ENCODE measurements at regions not wholly inside any gene's neighbourhood (a gene's known extent, or its start where the extent isn't known, plus 50 kb on each side); places are given as distances from the start of the nearest gene placed in this dataset.

DNA sequence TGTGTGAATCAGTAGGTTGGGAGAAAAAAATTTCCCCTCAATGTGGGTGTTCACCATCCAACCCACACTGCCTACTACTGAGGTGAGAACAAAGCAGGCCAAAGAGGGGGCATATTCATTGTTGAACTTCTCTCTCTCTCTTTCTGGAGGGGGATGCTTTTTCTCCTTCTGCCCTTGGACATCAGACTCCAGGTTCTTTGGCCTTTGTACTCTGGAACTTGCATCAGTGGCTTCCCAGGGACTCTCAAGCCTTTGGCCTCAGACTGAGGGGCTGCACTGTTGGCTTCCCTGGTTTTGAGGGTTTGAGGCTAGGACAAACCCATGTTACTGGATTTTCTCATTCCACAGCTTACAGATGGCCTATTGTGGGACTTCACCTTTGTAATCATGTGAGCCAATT is 417.2 kb downstream of the ELAVL2 start:
- Histone ChIP-seq H3K27me3 (ENCODE audit: control insufficient read depth in 1 of 2, insufficient read depth in 2 of 2, low read length in 2 of 2) (no peaks in the 10 kb centered on the region), H3K4me3 (ENCODE audit: low read depth in 1 of 2, low read length in 2 of 2) (no peak overlapping the region), H3K9me3 (ENCODE audit: control insufficient read depth in 1 of 2, low read length in 2 of 2) (peaks cover 0 to 6% of the 10 kb centered on the region in 2 donors), H3K4me1 (ENCODE audit: control insufficient read depth in 1 of 2, insufficient read depth in 2 of 2, low read length in 2 of 2) (no peaks in the 10 kb centered on the region), H3K9ac (ENCODE audit: low read depth in 1 of 2, low read length in 2 of 2) (no peak overlapping the region), H3K27ac (ENCODE audit: low read depth, low read length) (no peak overlapping the region), H3K36me3 (ENCODE audit: control insufficient read depth in 1 of 2, insufficient read depth in 2 of 2, low read length in 2 of 2) (no peaks in the 10 kb centered on the region)

DNA sequence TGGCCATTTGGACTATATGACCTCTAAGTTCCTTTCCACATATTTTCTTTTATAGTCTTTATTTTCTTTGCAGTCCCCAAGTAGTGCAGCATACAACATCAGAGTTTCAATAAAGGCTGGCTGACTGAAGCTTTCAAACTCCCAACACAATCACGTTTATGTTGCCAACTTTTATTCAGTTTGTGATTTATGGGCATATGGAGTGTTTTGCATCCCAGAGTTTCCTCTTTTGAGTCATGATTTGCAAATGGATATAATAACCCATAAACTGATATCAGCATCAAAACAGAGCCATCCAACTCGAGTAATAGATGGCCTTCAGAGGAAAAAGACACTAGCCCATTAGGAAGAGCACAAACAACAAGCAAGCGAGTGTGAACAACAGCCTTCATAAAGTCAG is 414.0 kb downstream of the ELAVL2 start:
- no peak overlapping the region for H3K4me3 ChIP-seq (ENCODE audit: low read depth in 1 of 2, low read length in 2 of 2)
- H3K36me3 ChIP-seq (ENCODE audit: control insufficient read depth in 1 of 2, insufficient read depth in 2 of 2, low read length in 2 of 2), result no peaks in the 10 kb centered on the region
- no peaks in the 10 kb centered on the region for H3K27me3 ChIP-seq (ENCODE audit: control insufficient read depth in 1 of 2, insufficient read depth in 2 of 2, low read length in 2 of 2)
- H3K9ac ChIP-seq (ENCODE audit: low read depth in 1 of 2, low read length in 2 of 2), result no peak overlapping the region
- H3K27ac ChIP-seq (ENCODE audit: low read depth, low read length), result no peak overlapping the region
- no peaks in the 10 kb centered on the region for H3K4me1 ChIP-seq (ENCODE audit: control insufficient read depth in 1 of 2, insufficient read depth in 2 of 2, low read length in 2 of 2)
- peaks cover 0 to 6% of the 10 kb centered on the region in 2 donors for H3K9me3 ChIP-seq (ENCODE audit: control insufficient read depth in 1 of 2, low read length in 2 of 2)

- Histone ChIP-seq H3K4me1 (ENCODE audit: control insufficient read depth in 1 of 2, insufficient read depth in 2 of 2, low read length in 2 of 2) (no peaks in the 10 kb centered on the region), H3K9me3 (ENCODE audit: control insufficient read depth in 1 of 2, low read length in 2 of 2) (peaks cover 0 to 6% of the 10 kb centered on the region in 2 donors), H3K4me3 (ENCODE audit: low read depth in 1 of 2, low read length in 2 of 2) (no peak overlapping the region), H3K27ac (ENCODE audit: low read depth, low read length) (no peak overlapping the region), H3K27me3 (ENCODE audit: control insufficient read depth in 1 of 2, insufficient read depth in 2 of 2, low read length in 2 of 2) (no peaks in the 10 kb centered on the region), H3K36me3 (ENCODE audit: control insufficient read depth in 1 of 2, insufficient read depth in 2 of 2, low read length in 2 of 2) (no peaks in the 10 kb centered on the region), H3K9ac (ENCODE audit: low read depth in 1 of 2, low read length in 2 of 2) (no peak overlapping the region)
Observed at GRCh38 chr9:23412458-23412857, 413.6 kb downstream of the ELAVL2 start.

DNA sequence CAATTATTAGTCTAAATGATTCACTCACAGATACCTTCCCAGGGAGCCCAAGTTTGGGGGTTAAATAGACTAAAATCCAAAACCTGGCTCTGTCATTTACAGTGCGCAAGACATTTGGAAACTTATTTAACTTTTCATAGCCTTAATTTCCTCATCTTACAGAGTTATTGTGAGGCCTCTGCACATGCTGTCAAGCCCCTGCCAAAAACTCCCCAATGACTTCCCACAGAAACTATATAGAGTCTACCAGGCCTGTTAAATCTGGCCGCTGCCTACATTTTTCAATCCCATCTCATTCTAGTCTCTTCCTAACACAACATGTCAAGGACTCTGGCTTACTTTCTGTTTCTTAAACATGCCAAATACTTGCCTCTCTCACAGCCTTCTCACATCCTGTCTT is 412.5 kb downstream of the ELAVL2 start:
- H3K9ac ChIP-seq (ENCODE audit: low read depth in 1 of 2, low read length in 2 of 2), result no peak overlapping the region
- H3K9me3 ChIP-seq (ENCODE audit: control insufficient read depth in 1 of 2, low read length in 2 of 2), result peaks cover 0 to 6% of the 10 kb centered on the region in 2 donors
- H3K4me3 ChIP-seq (ENCODE audit: low read depth in 1 of 2, low read length in 2 of 2), result no peak overlapping the region

DNA sequence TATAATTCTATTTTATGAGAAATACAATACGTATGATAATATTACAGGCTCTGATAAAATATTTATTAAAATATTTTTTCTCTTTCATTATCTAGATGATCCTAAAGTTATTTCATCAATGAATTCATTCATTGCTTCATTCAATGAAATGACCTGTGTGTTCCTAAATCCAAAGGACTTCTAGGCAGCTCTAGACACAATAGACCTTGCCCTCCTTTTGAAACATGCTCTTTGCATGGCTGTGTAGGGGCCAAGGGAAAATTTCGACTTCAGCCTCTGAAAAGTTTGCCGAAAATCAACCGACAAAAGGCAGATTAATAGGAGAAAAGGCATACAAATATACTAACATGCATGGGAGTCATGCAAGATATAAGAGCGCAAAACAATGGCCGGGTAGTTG is 402.0 kb downstream of the ELAVL2 start:
- H3K4me1 ChIP-seq (ENCODE audit: control insufficient read depth in 1 of 2, insufficient read depth in 2 of 2, low read length in 2 of 2), result no peaks in the 10 kb centered on the region
- no peaks in the 10 kb centered on the region for H3K27me3 ChIP-seq (ENCODE audit: control insufficient read depth in 1 of 2, insufficient read depth in 2 of 2, low read length in 2 of 2)
- no peak overlapping the region for H3K4me3 ChIP-seq (ENCODE audit: low read depth in 1 of 2, low read length in 2 of 2)
- H3K9me3 ChIP-seq (ENCODE audit: control insufficient read depth in 1 of 2, low read length in 2 of 2), result peaks cover 0 to 3% of the 10 kb centered on the region in 2 donors
- no peaks in the 10 kb centered on the region for H3K36me3 ChIP-seq (ENCODE audit: control insufficient read depth in 1 of 2, insufficient read depth in 2 of 2, low read length in 2 of 2)
- H3K27ac ChIP-seq (ENCODE audit: low read depth, low read length), result no peak overlapping the region
- no peak overlapping the region for H3K9ac ChIP-seq (ENCODE audit: low read depth in 1 of 2, low read length in 2 of 2)

More for the DNA sequence above, 412.5 kb downstream of the ELAVL2 start:
- Histone ChIP-seq H3K36me3 (ENCODE audit: control insufficient read depth in 1 of 2, insufficient read depth in 2 of 2, low read length in 2 of 2) (no peaks in the 10 kb centered on the region), H3K4me1 (ENCODE audit: control insufficient read depth in 1 of 2, insufficient read depth in 2 of 2, low read length in 2 of 2) (no peaks in the 10 kb centered on the region), H3K27me3 (ENCODE audit: control insufficient read depth in 1 of 2, insufficient read depth in 2 of 2, low read length in 2 of 2) (no peaks in the 10 kb centered on the region), H3K27ac (ENCODE audit: low read depth, low read length) (no peak overlapping the region)

DNA sequence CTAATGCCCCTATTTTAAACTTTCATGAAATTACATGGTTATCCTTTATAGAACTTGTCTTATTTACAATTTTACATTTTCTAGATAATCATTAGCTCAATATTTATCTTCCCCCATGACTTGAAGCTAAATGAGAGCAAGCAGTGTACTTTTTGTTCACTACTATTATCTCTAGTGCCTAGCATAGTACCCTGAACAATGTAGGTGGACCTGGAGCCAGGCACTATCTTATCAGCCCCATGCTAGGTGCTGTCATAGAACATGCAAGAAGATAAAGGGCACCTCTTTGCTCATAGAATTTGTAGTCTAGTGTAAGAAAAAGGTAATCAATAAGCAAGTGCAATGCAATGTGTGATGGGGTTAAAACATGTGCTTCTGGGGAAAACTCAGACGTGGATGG is 399.9 kb downstream of the ELAVL2 start:
- H3K9me3 ChIP-seq (ENCODE audit: control insufficient read depth in 1 of 2, low read length in 2 of 2), result peaks cover 0 to 3% of the 10 kb centered on the region in 2 donors
- no peak overlapping the region for H3K9ac ChIP-seq (ENCODE audit: low read depth in 1 of 2, low read length in 2 of 2)
- no peaks in the 10 kb centered on the region for H3K36me3 ChIP-seq (ENCODE audit: control insufficient read depth in 1 of 2, insufficient read depth in 2 of 2, low read length in 2 of 2)
- H3K27me3 ChIP-seq (ENCODE audit: control insufficient read depth in 1 of 2, insufficient read depth in 2 of 2, low read length in 2 of 2), result no peaks in the 10 kb centered on the region
- H3K4me3 ChIP-seq (ENCODE audit: low read depth in 1 of 2, low read length in 2 of 2), result no peak overlapping the region
- H3K4me1 ChIP-seq (ENCODE audit: control insufficient read depth in 1 of 2, insufficient read depth in 2 of 2, low read length in 2 of 2), result no peaks in the 10 kb centered on the region
- H3K27ac ChIP-seq (ENCODE audit: low read depth, low read length), result no peak overlapping the region

GRCh38 chr9:23431459-23431858 is 394.6 kb downstream of the ELAVL2 start:
- Histone ChIP-seq H3K27me3 (ENCODE audit: control insufficient read depth in 1 of 2, insufficient read depth in 2 of 2, low read length in 2 of 2) (no peaks in the 10 kb centered on the region), H3K9ac (ENCODE audit: low read depth in 1 of 2, low read length in 2 of 2) (no peak overlapping the region), H3K4me1 (ENCODE audit: control insufficient read depth in 1 of 2, insufficient read depth in 2 of 2, low read length in 2 of 2) (peaks cover 0 to 4% of the 10 kb centered on the region in 2 donors), H3K36me3 (ENCODE audit: control insufficient read depth in 1 of 2, insufficient read depth in 2 of 2, low read length in 2 of 2) (no peaks in the 10 kb centered on the region), H3K4me3 (ENCODE audit: low read depth in 1 of 2, low read length in 2 of 2) (no peak overlapping the region), H3K9me3 (ENCODE audit: control insufficient read depth in 1 of 2, low read length in 2 of 2) (peaks cover 0 to 5% of the 10 kb centered on the region in 2 donors), H3K27ac (ENCODE audit: low read depth, low read length) (no peak overlapping the region)

DNA sequence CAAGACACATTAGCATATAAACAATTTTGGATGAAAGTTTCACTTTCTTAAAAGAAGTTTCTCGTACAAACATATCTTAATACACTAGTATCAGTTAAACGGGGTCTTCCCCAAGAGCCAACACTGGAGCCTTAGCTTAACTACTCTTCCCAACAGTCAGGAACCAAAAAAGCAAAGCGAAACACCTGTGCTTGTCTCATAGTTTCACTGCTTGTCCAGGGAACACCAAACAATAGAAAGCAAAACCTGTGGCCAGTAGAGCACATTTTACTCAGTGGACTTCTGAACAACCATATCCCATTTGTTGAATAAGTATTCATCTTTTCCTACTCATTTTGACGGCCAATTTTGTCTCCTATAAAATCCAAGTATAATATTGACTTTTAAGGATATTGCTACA is 391.4 kb downstream of the ELAVL2 start:
- Histone ChIP-seq H3K4me3 (ENCODE audit: low read depth in 1 of 2, low read length in 2 of 2) (peak overlapping the region in 1 of 2 donors; percentile 53), H3K36me3 (ENCODE audit: control insufficient read depth in 1 of 2, insufficient read depth in 2 of 2, low read length in 2 of 2) (no peaks in the 10 kb centered on the region), H3K27me3 (ENCODE audit: control insufficient read depth in 1 of 2, insufficient read depth in 2 of 2, low read length in 2 of 2) (no peaks in the 10 kb centered on the region), H3K4me1 (ENCODE audit: control insufficient read depth in 1 of 2, insufficient read depth in 2 of 2, low read length in 2 of 2) (peaks cover 0 to 4% of the 10 kb centered on the region in 2 donors), H3K9me3 (ENCODE audit: control insufficient read depth in 1 of 2, low read length in 2 of 2) (peaks cover 0 to 2% of the 10 kb centered on the region in 2 donors), H3K27ac (ENCODE audit: low read depth, low read length) (no peak overlapping the region), H3K9ac (ENCODE audit: low read depth in 1 of 2, low read length in 2 of 2) (no peak overlapping the region)

GRCh38 chr9:23438299-23438907 is 387.6 kb downstream of the ELAVL2 start:
- no peaks in the 10 kb centered on the region for H3K36me3 ChIP-seq (ENCODE audit: control insufficient read depth in 1 of 2, insufficient read depth in 2 of 2, low read length in 2 of 2)
- H3K4me1 ChIP-seq (ENCODE audit: control insufficient read depth in 1 of 2, insufficient read depth in 2 of 2, low read length in 2 of 2), result peaks cover 0 to 4% of the 10 kb centered on the region in 2 donors
- H3K27me3 ChIP-seq (ENCODE audit: control insufficient read depth in 1 of 2, insufficient read depth in 2 of 2, low read length in 2 of 2), result no peaks in the 10 kb centered on the region
- H3K9me3 ChIP-seq (ENCODE audit: control insufficient read depth in 1 of 2, low read length in 2 of 2), result peaks cover 0 to 5% of the 10 kb centered on the region in 2 donors
- H3K27ac ChIP-seq (ENCODE audit: low read depth, low read length), result no peak overlapping the region
- H3K9ac ChIP-seq (ENCODE audit: low read depth in 1 of 2, low read length in 2 of 2), result no peak overlapping the region
- peak overlapping the region in 1 of 2 donors; percentile 54 for H3K4me3 ChIP-seq (ENCODE audit: low read depth in 1 of 2, low read length in 2 of 2)

GRCh38 chr9:23441275-23441674 is 384.8 kb downstream of the ELAVL2 start:
- no peaks in the 10 kb centered on the region for H3K27me3 ChIP-seq (ENCODE audit: control insufficient read depth in 1 of 2, insufficient read depth in 2 of 2, low read length in 2 of 2)
- H3K9me3 ChIP-seq (ENCODE audit: control insufficient read depth in 1 of 2, low read length in 2 of 2), result peaks cover 0 to 8% of the 10 kb centered on the region in 2 donors
- no peak overlapping the region for H3K9ac ChIP-seq (ENCODE audit: low read depth in 1 of 2, low read length in 2 of 2)
- no peaks in the 10 kb centered on the region for H3K36me3 ChIP-seq (ENCODE audit: control insufficient read depth in 1 of 2, insufficient read depth in 2 of 2, low read length in 2 of 2)
- H3K4me1 ChIP-seq (ENCODE audit: control insufficient read depth in 1 of 2, insufficient read depth in 2 of 2, low read length in 2 of 2), result no peaks in the 10 kb centered on the region
- no peak overlapping the region for H3K27ac ChIP-seq (ENCODE audit: low read depth, low read length)
- no peak overlapping the region for H3K4me3 ChIP-seq (ENCODE audit: low read depth in 1 of 2, low read length in 2 of 2)
